HS-27A (cell line): ENCODE measurements at regions not wholly inside any gene's neighbourhood (a gene's known extent, or its start where the extent isn't known, plus 50 kb on each side); places are given as distances from the start of the nearest gene placed in this dataset.
"Not testable (repeated sequence)": the region's sequence is repeated elsewhere in the genome, so short reads cannot be mapped to it uniquely, and the experiment has no call there.

ENCODE experiments used
- DNase-seq: peaks from one replicate; pipeline ENCODE4 v3.0.0-alpha.2; 2012; ENCODE audit warnings: low read depth, missing footprints

DNA sequence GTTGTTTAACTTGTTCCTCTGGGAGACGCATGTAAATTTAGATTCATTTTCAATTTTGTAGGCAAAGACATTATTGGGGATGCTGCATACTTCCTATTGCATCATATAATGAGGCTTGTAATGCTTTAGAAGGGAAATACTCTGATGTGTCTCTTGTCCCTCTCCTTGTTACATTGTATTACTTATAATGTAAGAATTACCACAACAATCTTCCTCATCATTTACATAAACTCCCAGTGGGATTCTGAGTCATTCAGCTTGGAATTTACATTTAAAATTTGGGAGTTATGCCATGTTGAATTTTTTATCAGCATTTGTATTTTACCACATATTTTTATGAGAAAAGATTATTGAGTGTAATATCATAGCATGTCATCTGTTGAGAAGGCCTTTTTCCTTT, 963.4 kb upstream of the NRXN1 start:
- DNase-seq, result peak; percentile 84

DNA sequence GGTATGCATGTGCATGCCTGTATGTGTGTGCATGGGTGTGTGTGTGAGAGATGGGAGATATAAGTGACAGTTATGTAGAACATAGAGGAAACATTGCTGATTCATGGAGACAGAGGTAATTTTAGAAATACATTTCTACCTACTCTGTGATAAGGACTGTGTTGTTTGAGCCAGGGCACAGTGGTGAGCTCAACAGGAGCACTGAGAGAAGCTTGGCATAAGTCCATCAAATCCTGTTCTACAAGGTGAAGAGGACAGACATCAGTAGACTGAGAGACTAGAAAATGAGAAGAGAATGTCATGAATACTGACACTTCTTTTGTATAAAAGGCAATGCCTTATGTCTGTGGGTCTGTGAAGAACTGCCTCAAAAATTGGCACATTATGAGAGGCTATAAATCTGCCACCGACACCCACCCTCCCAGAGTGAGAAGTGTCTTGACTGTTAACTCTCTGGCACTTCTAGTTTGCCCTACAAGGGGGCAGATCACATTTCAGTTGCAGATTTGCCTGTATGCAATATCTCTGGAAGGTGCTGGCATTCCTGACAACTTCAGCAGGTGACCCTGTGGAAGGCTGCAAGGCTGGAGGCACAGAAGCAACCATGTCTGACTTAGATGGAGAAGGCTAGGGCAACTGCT, 962.3 kb upstream of the NRXN1 start:
- DNase-seq, result no peak

DNA sequence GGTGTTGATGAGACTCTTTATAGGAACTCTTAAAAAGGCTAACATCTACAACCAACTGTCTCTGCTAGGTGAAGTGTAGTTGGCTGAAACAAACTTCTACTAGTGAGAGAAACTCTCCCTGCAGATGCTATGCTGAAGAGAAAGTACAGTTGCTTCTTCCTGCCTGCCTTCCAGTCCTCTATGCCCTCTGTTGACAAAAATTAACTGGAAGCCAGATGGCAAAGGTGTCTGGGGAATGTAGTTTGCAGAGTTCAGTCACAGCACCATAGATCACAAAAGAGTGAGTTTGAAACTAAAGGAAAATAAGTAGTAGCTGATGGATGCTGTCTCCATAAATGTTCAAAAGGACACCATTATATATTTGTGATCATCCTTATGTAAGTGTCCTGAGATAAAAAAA, 958.8 kb upstream of the NRXN1 start:
- no peak for DNase-seq

DNA sequence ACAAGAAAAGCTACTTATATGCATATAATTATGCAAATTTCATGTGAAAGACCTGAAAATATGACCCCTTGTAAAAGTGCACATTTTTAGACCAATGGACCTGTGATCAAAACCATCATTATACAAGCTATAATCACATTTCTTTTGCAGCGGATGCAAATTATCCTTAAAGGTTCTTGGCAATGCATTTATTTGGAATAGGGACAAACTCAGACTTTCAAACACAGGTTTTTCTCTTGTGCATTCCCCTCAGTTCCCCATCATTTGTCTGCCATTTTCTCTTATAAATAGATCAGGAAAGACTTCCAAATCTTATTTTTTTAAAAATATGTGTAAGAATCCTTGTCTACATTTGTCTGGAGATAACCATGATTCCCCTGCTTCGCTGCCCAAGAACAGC, 954.2 kb upstream of the NRXN1 start:
- DNase-seq, result no peak

DNA sequence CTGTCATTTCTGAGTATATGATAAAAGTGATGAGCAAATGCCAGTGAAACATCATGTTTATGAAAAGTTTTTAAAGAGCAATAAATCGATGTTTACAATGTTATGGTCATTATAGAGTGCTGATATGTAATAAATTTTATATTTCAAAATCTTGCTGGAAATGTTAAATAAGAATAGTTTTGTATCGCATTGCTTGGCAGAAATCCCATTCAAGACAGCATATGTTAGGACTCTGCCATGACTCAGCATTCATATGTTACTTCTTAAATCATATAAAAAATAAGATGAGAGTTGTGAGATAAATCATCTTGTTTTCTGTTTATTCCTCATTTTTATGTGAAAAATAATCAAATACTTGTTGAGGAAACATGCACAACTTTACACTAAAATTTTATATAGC, 949.9 kb upstream of the NRXN1 start:
- DNase-seq, result no peak

DNA sequence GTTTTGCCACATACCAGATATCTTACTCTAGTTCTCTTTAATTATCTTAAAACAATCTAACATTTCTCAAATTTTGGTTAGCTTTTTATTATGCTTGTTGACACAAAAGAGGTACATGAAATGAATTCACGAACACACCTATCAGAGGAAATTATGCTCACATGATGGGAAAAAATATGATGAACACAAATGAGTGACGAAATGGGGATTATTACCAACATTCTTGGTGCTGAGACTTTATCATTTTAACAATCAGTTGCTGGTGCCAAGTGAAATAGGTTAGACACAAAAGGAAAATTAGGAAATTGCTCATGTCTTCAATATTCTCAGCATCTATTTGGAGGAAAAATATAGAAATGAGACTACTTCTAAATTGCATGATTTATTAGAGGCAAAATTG, 944.7 kb upstream of the NRXN1 start:
- no peak for DNase-seq

DNA sequence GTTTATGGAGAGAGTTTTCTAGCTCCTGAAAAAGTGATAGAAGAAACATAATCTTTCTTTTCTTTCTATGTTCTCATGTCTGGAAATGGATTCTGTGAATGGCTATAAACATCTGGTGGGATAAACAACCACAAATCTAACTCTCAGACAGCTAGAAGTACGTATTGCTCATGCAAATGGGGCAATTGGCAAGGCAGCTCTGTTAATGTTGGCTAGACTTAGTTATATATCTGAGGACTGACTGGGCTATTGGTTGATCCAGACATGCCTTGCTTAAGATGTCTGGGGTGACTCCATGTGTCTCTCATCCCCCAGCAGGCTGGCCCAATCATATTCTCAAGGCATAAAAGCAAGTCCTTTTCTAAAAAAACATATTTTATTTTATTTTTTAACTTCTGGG, 939.2 kb upstream of the NRXN1 start:
- DNase-seq, result no peak

DNA sequence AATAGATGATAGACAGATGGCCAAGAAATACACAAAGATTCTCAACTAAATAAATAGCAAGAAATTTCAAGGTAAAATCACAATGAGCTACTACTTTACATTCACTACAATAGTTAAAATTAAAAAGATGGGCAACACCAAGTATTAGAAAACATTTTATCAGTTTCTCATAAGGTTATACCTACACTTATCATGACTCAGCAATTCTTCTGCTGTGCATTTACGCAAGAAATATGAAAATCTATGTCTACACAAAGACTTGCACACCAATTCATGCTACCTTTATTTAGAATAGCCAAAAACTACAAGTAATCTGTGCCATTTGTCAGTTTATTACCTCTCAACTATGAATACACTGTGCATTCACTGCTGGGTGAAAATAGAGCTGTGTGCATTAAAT, 937.4 kb upstream of the NRXN1 start:
- no peak for DNase-seq

DNA sequence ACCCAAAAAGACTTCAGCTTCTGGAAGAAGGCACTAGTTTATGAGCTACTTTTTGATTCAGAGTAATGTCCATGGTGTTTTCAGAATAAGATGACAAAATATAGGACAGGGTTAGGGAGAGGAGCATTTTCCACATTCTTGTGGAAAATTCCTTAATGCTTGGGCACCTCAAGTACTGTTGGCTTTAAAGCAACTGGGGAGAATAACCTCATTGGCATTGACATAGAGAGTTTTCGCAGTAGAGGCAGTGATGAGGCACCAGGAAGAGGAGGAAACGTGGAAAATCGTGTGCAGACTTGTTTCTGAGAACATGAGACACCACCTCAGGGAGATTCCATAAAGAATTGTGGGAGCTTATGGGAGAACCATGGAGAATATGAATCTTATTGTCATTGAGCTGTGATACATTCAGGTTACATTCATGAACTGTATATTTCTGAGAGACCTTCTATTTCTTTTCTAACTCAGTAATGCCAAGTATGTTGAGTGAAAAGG, 929.0 kb upstream of the NRXN1 start:
- DNase-seq, result peak; percentile 22

DNA sequence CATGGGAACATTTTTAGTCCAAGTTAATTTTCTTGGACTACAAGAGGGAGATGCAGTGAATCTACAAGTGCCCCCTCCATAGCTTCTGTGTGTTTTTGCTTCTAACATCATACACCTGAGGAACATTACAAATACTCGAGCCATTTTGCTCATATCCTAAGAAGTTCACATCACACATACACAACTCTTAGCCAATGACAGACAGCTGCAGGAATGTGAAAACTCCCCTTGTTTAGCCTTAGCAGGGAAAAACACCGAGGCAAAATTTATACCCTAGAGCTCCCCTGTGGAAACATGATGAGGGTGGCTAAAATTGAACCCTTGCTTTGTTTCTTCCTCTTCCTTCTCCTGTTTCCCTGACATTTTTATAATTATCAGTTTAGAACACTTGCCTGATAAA, 928.3 kb upstream of the NRXN1 start:
- DNase-seq, result no peak

DNA sequence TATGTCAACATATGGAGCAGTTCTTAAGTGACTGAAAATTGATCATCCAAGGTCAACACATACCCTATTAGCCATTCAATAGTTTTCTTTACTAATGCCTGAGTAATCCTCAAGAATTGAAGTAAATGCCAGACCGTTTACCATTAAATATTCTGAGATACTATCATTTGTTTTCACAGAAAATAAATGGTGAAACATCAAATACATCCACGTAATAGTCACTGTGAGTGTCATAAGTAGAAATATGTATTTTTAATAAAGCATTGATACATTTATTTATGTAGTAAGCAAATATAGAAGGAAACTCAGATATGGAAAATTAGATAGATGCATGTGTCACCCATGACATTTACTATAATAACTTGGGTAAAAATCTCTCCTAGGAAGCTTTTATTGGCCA, 927.8 kb upstream of the NRXN1 start:
- DNase-seq, result peak; percentile 38

DNA sequence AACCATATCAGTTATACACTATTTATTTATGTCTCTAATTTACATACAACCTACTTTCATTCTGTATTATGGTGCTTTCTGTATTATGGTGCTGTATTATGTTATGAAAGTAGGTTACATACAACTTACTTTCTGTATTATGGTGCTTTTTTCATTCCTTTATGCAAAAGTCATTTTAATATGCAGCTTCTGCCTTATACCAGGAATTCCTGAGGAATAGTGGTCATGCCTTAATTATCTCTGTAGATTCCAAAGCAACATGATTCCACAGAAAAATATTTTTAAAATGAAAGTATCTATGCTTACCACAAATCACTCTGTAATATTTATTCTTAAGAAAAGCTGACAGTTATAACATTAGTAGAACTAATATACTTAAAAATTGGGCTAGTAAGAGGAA, 922.0 kb upstream of the NRXN1 start:
- DNase-seq, result peak; percentile 52

DNA sequence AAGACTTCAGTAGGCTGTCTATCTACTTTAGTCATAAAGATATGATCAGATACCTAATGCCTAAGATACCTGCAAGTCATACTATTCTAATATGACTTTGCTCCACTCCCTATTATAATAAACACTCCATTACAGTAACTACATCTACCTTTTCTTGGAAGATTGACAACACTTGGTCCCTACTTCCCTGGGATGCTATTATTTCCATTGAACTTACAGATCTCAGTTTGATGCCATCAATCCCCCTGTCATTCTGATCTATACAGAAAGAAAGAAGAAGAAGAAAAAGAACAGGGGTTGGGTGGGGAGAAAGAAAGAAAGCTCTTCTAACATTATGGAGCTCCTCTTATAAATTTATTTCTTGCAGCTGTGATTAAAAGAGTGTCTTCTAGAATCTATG, 889.1 kb upstream of the NRXN1 start:
- DNase-seq, result no peak

DNA sequence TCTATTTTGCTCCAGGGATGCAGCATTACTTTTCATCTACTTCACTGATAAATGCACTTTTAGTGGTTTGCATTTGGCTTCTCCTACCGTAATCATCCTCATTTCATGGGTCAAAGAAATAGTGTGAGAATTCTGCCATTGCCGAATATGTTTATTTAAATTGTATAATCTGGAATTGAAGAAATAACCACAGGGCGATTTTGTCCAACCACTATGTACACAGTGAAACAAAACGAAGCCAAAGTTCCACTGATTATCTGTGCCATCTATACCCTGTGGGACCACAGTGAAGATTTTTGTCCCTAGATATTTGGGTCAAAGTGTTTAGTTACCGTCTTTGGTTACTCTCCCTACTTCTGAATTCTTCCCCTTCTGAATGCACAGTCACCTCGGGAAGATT, 888.6 kb upstream of the NRXN1 start:
- no peak for DNase-seq

DNA sequence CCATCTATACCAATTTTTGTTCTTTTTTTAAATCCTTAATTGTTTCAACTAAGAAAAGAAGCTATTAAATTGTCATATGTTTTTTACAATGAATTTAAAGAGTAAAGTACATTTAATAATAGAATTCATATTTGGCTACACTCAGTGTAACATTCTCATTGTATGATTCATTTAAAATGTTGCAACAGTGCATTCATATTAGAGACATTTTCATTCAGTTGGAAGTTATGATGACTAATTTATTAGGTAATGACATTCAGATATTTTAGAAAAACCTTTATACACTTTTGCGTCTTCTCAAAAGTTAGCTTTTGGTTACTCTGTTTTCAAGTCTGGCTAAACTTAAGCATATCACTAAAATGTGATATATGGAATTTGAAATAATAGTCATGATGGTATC, 887.5 kb upstream of the NRXN1 start:
- DNase-seq, result peak; percentile 15

DNA sequence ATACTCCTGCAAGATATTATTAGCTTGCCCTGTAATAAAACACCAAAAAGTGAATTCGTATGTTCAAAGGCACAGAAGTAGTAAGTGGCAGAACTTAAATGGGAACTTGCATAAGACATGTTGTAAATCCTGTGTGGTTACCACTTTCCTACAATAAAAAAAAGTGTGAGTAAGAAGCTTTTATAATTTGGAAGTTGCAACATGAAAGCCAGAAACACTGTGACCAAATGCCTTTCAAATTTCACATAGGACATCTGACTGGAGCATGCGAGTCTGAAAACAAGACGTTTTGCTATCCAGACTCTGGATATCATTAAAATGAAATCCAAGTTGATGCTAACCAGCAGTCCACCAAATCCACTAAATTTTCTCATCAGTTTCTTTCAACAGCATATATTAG, 886.2 kb upstream of the NRXN1 start:
- DNase-seq, result no peak

DNA sequence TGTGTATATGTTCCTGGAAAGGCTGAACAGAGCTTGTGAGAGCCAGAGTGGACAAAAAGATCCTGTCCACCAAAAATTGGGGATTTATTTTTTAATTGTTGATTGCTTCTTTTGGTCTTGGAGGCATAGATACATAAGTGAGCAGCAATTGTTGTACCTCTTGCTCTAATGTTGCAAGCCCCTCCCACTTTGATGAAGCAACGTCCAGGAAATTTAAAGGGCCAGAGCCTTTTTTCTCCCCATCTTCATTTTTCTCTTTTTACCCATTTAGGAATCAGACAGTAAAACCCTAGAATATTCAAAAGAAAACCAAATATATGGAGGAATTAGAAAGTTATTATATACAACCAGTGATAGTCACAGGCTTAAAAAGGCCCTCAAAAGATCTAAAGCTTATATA, 871.8 kb upstream of the NRXN1 start:
- no peak for DNase-seq

DNA sequence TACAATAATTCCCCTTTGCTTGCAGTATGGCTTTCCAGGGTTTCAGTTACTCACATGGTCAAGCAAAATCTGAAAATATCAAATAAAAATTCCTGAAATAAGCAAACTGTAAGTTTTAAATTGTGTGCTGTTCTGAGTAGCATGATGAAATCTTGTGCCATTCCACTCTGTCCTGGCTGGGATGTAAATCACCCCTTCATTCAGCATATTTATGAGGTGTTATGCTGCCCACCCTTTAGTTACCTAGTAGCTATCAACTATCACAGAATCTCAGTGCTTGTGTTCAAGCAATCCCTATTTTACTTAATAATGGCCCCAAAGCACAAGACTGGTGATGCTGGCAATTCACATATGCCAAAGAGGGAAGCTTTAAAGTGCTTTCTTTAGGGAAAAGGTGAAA, 867.7 kb upstream of the NRXN1 start:
- no peak for DNase-seq

DNA sequence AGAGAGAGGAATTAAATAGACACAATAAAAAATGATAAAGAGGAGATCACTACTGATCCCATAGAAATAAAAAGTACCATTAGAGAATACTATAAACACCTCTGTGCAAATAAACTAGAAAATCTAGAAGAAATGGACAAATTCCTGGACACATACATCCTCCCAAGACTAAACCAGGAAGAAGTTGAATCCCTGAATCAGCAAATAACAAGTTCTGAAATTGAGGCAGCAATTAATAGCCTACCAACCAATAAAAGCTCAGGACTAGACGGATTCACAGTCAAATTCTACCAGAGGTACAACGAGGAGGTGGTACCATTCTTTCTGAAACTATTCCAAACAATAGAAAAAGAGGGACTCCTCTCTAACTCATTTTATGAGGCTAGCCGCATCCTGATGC, 862.7 kb upstream of the NRXN1 start:
- not testable (repeated sequence) for DNase-seq

DNA sequence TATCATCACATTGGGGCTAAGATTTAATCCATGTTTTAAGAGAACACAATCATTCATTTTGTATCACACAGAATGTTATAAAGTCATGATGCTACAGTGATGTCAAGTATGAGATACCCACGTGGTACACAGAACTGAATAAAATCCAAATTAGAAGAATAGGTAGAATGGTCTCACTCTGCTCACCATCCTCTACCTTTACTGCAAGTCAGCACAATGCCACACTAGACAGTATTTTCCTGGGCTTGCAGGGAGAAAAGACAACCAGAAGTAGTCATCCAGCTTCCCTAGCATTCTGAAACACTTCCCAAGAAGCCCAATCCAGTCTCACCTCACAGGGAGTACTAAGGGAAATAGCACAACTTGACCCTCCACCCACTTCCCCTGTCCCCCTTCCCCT, 856.2 kb upstream of the NRXN1 start:
- no peak for DNase-seq

DNA sequence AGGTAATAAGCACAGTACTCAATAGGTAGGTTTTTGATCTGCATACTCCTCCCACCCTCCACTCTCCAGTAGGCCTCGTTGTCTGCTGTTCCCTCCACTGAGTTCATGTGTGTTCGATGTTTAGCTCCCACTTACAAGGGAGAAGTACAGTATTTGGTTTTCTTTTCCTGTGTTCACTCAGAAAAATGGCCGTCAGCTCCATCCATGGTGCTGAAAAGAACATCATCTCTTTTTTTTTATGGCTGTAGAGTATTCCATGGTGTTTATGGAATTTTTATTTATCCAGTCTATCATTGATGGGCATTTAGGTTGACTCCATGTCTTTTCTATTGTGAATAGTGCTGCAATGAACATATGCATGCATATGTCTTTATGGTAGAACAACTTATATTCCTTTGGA, 849.7 kb upstream of the NRXN1 start:
- no peak for DNase-seq

DNA sequence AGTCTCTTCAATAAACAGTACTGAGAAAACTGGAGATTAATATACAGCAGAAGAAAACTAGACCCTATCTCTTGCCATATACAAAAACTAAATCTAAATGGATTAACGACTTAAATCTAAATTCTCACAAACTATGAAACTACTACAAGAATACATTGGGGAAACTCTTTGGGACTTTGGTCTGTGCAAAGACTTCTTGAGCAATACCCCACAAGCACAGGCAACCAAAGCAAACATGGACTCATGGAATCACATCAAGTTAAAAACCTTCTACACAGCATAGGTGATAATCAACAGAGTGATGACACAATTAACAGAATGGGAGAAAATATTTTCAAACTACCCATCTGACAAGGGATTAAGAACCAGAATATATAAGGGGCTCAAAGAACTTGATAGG, 848.2 kb upstream of the NRXN1 start:
- DNase-seq, result no peak

DNA sequence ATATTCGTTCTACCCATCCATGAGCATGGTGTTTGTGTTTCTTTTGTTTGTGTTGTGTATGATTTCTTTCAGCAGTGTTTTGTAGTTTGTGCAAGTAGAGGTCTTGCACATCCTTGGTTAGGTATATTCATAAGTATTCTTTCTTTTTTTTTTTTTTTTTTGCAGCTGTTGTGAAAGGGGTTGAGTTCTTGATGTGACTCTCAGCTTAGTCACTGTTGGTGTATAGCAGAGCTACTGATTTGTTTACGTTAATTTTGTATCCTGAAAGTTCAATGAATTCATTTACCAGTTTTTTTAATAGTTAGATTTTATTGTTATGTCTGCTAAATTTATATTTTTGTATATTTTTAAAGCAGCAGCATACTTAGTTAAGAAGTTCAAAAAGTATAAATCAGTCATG, 834.4 kb upstream of the NRXN1 start:
- no peak for DNase-seq

DNA sequence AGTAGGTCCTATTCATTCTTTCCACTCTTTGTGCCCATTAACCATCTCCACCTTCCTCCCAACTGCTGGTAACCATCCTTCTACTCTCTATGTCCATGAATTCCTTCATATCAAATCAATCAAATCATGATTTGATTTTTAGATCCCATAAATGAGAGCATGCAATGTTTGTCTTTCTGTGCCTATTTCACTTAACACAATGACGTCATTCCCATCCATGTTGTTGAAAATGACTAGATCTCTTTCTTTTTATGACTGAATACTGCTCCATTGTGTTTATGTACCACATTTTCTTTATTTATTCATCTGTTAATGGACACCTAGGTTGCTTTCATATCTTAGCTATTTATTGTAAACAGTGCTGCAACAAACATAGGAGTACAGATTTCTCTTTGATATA, 827.3 kb upstream of the NRXN1 start:
- no peak for DNase-seq

DNA sequence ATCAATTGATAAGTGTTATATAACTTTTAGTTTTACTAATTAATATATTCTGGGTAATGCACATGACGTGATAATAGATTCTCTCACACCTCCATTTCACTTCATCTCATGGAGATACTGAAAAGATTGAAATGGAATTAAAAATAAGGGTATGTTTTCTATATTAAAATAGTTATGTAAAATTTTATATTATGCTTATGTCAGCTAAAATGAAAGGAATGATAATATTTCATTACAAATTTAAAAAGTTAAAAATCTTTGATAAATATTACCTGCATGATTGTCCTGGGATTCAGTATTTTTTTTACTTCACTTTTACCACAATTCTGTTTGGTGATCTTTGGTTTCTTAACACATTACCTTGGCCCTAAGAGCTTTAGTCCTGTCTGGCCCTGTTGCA, 823.8 kb upstream of the NRXN1 start:
- DNase-seq, result no peak
